Stimulated activated CD8-positive, alpha-beta memory T cell treated with anti-CD3 and anti-CD28 coated beads, Interleukin-12 subunit alpha, Interleukin-12 subunit beta, amount 100 ng/mL, for 1 hour (primary cell): ENCODE measurements at regions not wholly inside any gene's neighbourhood (a gene's known extent, or its start where the extent isn't known, plus 50 kb on each side); places are given as distances from the start of the nearest gene placed in this dataset.

Experiments
- DNase-seq: peaks from one replicate; pipeline ENCODE4 v3.0.0-alpha.2; 2020; ENCODE audit warnings: low read depth

DNA sequence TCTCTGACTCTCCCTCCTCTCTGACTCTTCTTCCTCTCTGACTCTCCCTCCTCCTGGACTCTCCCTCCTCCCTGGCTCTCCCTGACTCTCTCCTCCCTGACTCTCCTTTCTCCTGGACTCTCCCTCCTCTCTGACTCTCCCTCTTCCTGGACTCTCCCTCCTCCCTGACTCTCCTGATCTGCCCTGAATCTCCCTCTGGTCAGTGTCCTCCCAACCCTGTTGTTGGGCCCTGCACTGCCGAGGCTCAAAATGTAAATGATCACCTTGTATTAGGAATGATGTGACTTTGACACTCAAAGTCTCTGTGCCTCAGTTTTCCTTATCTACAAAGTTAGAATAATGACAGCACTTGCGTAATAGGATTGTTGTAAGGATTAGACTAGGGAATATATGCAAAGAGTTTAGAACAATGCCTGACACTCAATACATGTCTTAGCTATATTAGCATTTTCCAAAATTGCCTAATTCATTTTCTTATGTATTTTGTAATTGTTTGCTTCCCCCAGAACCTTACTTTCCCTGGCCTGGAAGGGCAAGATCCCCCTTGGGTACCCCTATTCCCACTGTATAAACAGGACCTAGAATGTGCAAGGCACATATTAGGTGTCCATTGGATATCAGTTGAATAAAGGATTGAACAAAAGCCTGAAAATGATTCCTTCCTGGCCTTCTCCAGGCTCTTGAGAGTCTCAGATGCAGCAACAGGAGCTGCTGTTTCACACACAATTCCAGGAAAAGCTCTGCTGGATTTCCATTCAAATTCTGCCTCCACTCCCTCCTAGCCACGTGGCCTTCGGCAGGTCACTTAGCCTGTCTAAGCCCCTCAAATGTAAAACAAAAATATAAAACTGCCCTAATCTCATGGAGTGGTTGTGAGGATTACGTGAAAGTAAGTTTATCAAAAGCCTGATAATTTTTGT is 170.1 kb downstream of the INHBB start:
- no peak for DNase-seq

GRCh38 chr2:120516679-120517314 is 170.9 kb downstream of the INHBB start:
- no peak for DNase-seq

GRCh38 chr2:120517751-120518469 is 172.0 kb downstream of the INHBB start:
- DNase-seq, result no peak

GRCh38 chr2:120518819-120519218 is 172.9 kb downstream of the INHBB start:
- no peak for DNase-seq

GRCh38 chr2:120519469-120519868 is 173.5 kb downstream of the INHBB start:
- no peak for DNase-seq

DNA sequence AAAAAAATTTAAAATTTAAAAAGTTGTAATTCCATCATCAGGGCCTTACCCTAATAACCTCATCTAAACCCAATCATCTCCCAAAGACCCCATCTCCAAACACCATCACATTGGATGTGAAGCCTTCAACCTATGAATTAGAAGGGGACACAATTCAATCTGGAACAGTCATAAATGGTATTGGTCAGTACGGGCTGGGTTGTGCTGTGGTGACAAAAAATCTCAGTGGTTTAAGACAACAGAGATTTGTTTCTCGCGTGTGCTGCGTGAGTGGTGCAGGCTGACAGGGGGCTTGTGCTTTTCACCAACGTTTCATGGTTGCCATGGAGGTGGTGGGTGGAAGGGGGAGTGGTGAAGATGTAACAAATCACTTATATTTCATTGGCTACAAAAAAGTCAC is 174.5 kb downstream of the INHBB start:
- no peak for DNase-seq

GRCh38 chr2:120520929-120521912 is 175.3 kb downstream of the INHBB start:
- DNase-seq, result no peak

- DNase-seq, result no peak
These were observed 176.3 kb downstream of the INHBB start for GRCh38 chr2:120522151-120522751.

DNA sequence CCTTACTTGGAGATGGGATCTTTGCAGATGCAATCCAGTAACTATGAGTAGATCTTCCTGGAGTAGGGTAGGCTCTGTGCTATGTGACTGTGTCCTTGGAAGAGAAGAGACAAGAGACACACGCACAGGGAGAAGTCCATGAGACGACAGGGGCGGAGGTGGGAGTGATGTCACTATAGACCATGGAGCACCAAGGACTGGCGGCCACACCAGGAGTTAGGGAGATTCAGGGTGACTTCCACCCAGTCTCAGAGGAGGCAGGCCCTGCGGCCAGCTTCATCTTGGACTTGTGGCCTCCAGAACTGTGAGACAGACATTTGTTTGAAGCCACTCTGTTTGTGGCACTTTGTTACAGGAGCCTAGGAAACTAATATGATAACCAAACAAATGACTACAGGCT is 177.8 kb downstream of the INHBB start:
- no peak for DNase-seq

DNA sequence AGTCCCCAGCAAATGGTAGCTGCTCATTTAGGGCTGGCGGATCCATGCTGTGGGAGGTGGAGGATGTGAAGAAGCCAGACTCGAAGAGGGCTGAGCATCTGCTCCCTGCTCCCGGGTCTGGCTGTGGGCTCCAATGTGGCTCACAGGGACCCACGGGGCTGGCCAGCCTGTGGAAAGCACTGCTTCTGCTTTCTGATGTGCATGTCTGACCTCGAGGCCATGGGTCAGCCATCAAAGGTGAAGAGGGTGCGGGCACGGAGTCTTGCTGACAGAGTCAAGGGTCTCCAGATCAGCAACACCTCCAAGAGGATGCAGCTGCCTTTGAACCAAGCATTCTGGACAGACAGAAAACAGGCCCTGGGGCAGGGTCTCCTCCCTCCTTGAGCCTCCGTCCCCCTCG is 178.2 kb downstream of the INHBB start:
- no peak for DNase-seq

DNA sequence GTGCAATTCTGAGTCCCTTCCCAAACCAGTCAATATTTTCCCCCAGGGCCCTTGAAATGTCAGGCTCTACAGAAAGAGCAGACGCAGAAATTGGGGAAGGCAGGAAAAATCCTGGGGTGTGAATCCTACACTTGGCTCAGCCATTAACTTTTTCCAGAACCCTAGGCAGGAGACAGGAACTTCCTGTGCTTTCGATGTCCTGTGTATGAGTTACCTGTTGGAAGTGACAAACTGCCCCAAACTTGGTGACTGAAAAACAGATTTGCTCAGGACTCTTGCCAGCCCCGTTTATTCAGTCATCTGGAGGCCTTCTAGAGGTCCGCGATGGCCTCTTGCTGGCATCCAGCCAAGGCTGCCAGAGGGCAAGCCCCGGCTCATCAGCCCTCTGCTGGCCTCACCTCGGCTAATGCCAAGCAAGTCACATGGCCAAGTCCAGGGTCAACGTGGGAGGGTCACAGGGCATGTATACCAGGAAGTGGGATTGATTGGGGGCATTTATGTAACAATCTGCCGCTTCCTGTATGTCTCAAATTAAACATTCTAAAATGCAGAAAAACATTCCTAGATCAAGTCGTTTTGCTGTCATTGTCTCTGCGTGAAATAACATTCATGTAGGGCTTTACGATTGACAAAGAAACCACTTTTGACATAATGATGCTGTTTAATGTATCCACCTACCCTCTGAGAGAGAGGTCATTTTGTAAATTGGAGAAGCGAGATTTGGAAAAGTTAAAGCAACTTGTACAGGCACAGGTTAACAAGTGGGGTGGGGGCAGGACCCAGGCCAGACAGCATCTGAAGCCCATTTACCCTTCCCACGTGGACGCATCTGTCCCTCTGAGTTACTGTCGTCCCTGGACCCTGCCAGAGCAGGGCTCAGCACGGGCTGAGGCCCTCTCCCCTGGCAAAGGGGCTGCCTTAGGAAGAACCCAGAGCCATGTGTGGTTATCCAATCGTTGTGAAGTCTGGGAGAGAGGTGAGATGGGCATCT is 179.4 kb downstream of the INHBB start:
- no peak for DNase-seq

- no peak for DNase-seq
These were observed 180.2 kb downstream of the INHBB start for GRCh38 chr2:120526047-120526562.

- DNase-seq, result no peak
These were observed 181.3 kb downstream of the INHBB start for GRCh38 chr2:120526997-120527945.

DNA sequence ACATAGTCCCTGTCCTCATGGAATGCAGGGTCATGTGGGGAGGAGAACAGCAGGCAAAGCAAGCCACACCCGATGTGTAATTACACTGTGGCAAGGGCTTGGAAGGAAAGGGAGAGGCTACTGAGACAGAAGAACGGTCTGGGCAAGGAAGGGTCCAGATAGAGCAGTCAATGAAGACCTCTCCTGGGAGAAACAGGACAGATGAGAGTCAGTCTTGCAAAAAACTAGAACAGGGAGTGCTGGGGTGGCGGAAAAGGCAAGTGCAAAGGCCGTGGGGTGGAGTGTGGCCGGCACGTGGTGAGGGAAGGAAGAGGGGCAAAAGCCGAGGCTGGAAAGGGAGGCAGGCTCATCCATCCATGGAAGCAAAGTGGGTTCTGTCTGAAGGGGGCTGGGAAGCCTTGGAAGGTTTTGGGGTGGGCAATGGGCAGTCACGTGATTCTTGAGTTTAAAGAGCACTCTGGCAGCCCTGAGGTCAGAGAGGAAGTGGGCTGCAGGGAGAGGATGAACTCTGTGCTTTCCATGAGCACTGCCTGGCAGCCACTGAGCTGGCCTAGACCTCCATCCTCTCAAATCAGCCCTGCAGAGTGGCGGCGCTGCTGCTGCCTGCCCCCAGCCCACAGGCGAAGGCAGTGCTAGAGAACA is 182.2 kb downstream of the INHBB start:
- DNase-seq, result no peak

DNA sequence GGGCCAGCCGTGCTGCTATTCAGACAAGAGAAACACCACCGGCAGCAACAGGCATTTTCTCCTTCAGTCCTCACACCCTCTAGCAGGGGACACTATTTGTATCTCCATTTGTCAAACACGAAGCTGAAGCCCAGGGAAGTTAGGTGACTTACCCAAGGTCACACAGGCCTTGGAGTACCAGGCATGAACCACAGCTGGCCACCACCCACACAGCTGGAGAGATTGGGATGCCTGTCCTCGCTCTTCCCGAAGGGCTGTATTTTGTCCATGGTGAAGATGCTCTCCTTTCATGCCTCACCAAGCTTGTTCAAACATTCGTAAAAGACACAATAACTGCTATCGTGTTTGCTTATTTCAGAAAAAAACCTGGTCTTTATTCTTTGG is 182.7 kb downstream of the INHBB start:
- no peak for DNase-seq

GRCh38 chr2:120530781-120531180 is 184.8 kb downstream of the INHBB start:
- DNase-seq, result no peak

- no peak for DNase-seq
These were observed 185.4 kb downstream of the INHBB start for GRCh38 chr2:120531365-120531764.
